ENCODE measurements at regions not wholly inside any gene's neighbourhood (a gene's known extent, or its start where the extent isn't known, plus 50 kb on each side); places are given as distances from the start of the nearest gene placed in this dataset.
"Not testable (repeated sequence)": the region's sequence is repeated elsewhere in the genome, so short reads cannot be mapped to it uniquely, and the experiment has no call there.

DNA sequence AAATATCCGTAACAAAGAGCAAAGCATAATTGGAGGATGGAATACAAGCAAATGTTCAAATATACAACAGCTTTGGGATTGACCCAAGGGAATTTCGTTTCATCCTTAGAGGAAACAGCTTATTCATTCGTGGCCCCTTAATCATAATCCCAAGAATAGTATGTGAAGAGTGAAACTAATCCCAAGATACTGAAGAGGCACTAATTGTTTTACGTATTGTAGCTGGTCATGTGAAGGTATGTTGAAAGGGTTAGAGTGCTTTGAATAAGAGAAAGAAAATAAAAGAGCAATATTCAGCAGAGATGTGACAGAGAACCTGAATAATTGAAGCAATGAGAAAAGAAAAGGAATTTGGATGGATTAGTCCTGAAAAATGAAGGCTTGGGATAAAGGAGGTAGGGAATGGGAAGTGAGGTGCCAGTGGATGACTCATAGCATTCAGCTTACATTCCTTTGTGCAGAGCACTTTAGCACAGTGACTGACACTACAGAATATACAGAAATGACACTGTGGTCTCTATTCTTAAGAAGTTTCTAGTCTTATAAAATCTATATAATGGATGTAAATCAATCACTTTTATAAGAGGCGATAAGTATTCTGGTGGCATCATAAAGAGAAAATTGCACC, 221.9 kb downstream of the TLR4 start:
- ATAC-seq (ENCODE audit: low read depth in 2 of 2) (no peak), DNase-seq (no peak)
- Mint-ChIP-seq H3K36me3 (no peaks in the 10 kb centered on the region), H3K9me3 (no peaks in the 10 kb centered on the region), H3K27ac (no peak overlapping the region), H3K4me1 (no peaks in the 10 kb centered on the region), H3K4me3 (no peak overlapping the region), H3K27me3 (peaks cover 0 to 22% (median 18%) of the 10 kb centered on the region in 3 donors)

GRCh38 chr9:117927354-117927753, 223.2 kb downstream of the TLR4 start:
- no peaks in the 10 kb centered on the region for H3K4me1 Mint-ChIP-seq
- H3K27ac Mint-ChIP-seq = peak overlapping the region in 1 of 6 donors; percentile 22
- H3K36me3 Mint-ChIP-seq = no peaks in the 10 kb centered on the region
- ATAC-seq (ENCODE audit: low read depth in 2 of 2) (no peak), DNase-seq (no peak)
- peaks cover 0 to 24% (median 21%) of the 10 kb centered on the region in 3 donors for H3K27me3 Mint-ChIP-seq
- H3K4me3 Mint-ChIP-seq = no peak overlapping the region
- H3K9me3 Mint-ChIP-seq = peaks cover 0 to 2% (median 0%) of the 10 kb centered on the region in 7 donors

DNA sequence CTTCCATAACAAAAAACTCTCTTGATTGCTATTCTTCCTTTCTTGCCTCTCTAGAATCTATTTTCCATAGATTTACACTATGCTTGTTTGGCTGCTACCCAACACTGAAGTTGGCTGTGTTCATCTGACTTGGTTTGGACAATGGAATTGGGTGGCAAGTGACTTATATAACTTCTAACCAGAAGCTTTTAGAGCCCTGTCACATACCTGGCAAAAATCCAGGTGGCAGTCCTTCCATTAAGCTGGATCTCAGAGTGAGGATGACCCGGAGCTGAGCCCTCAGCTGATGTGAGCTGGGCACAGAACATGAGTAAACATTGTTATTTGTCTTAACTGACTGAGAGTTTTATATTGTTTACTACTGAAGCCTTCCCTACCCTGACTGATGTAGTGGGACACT, 225.7 kb downstream of the TLR4 start:
- no peak overlapping the region for H3K4me3 Mint-ChIP-seq
- peaks cover 0 to 23% (median 21%) of the 10 kb centered on the region in 3 donors for H3K27me3 Mint-ChIP-seq
- no peak overlapping the region for H3K27ac Mint-ChIP-seq
- H3K4me1 Mint-ChIP-seq = peaks cover 0 to 7% (median 0%) of the 10 kb centered on the region in 3 donors
- peaks cover 0 to 8% (median 3%) of the 10 kb centered on the region in 7 donors for H3K9me3 Mint-ChIP-seq
- DNase-seq (no peak), ATAC-seq (ENCODE audit: low read depth in 2 of 2) (no peak)
- no peaks in the 10 kb centered on the region for H3K36me3 Mint-ChIP-seq

GRCh38 chr9:117932585-117932984, 228.4 kb downstream of the TLR4 start:
- no peak for DNase-seq
- no peak for ATAC-seq (ENCODE audit: low read depth in 2 of 2)
- no peaks in the 10 kb centered on the region for H3K36me3 Mint-ChIP-seq
- peaks cover 0 to 8% (median 3%) of the 10 kb centered on the region in 7 donors for H3K9me3 Mint-ChIP-seq
- peaks cover 11 to 24% (median 14%) of the 10 kb centered on the region in 3 donors for H3K4me1 Mint-ChIP-seq
- H3K27me3 Mint-ChIP-seq = peaks cover 0 to 17% (median 7%) of the 10 kb centered on the region in 3 donors
- H3K4me3 Mint-ChIP-seq = no peak overlapping the region
- peak overlapping the region in 1 of 6 donors; percentile 14 for H3K27ac Mint-ChIP-seq

DNA sequence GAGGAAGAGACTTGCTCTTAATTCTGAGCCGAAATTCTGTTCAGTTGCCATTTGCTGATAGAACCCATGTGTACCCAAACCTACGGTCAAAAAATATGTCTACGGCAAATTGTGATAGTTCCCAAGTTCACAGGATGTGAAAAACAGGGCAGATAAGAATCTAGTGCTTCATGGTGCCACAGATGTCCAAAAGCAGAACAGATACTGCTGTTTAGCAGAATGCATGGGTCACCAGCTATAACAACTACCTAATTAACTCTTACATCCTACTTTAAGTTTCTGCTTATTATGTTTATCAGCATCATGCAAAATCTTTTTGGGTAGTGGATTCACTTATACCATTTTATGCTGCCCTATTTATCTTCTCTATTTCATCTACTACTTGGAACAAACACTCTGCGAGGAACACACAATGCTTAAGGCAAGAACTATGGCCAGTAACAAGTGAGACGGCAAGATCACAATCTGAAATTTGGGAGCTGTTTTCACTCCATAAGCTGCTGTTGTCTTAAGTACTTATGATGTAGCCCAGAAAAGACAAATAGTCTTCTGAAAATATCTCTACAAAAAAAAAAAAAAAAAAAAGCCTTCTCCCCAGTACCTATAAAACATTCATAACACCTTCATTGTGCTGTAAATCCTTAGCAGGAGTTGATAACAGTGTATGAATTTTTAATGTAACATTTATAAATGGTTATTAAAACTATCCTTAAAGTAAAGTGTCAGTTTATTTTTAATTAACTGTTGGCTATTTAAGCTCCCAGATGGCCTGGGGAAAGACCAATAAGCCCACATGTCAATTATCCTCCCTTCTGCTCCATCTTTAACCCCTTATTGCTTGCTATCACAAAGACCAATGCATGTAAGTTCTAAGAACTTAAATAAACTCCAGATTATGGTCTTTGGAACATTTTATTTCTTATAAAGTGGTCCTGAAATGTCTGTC, 232.3 kb downstream of the TLR4 start:
- H3K4me3 Mint-ChIP-seq = peak overlapping the region in 6 of 8 donors; percentile 5 to 70 (median 25)
- DNase-seq = peak; percentile 59

DNA sequence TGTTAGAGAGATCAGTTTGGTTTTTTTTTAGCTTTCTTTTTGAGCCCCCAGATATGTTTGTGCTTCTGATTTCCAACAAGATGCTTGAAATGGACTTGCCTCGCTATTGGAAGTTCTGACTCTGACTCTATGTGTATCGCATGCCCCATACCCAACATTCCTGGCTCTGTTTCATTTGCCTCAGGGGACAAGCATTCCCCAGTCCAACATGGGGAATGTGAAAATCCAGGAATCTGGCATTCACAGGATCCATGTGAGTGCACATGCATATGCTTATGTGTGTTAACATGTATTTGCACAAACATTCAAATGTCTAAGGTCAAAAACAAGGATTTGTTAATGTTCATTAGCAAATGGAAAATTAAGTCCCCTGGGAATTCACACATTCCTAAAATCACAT, 233.9 kb downstream of the TLR4 start:
- Mint-ChIP-seq H3K4me3 (no peak overlapping the region), H3K4me1 (peaks cover 11 to 24% (median 14%) of the 10 kb centered on the region in 3 donors), H3K27ac (no peak overlapping the region), H3K36me3 (no peaks in the 10 kb centered on the region), H3K27me3 (peaks cover 0 to 13% (median 9%) of the 10 kb centered on the region in 3 donors), H3K9me3 (peaks cover 0 to 4% (median 1%) of the 10 kb centered on the region in 7 donors)
- ATAC-seq (ENCODE audit: low read depth in 2 of 2) = no peak
- DNase-seq = no peak

More for the DNA sequence above, 232.3 kb downstream of the TLR4 start:
- Mint-ChIP-seq H3K36me3 (no peaks in the 10 kb centered on the region), H3K4me1 (peaks cover 11 to 24% (median 14%) of the 10 kb centered on the region in 3 donors), H3K27me3 (peaks cover 0 to 16% (median 16%) of the 10 kb centered on the region in 3 donors), H3K9me3 (peaks cover 1 to 8% (median 3%) of the 10 kb centered on the region in 7 donors), H3K27ac (peak overlapping the region in 1 of 6 donors; percentile 57)
- ATAC-seq (ENCODE audit: low read depth in 2 of 2) = peak; percentile 99 to 100

DNA sequence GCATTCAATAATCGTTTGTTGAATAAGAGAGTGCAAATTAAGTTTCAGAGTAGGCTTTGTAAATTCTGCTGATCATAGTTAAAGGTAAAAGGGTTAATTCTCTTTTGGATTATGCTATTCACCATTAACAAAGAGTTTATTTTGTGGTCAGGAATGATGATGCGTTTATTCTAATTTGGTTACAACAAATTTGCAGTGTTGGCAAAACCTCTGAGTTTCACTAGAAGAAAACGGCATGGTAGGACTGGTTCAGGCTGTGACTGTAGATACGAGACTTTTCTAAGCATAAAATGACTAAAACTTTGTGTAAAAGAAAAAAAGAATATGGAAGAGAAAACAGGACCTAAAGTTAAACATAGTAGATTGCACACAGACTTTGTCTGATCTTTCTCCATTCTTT, 234.7 kb downstream of the TLR4 start:
- DNase-seq (no peak), ATAC-seq (ENCODE audit: low read depth in 2 of 2) (no peak)
- peaks cover 11 to 21% (median 14%) of the 10 kb centered on the region in 3 donors for H3K4me1 Mint-ChIP-seq
- no peaks in the 10 kb centered on the region for H3K36me3 Mint-ChIP-seq
- peaks cover 0 to 4% (median under 1%) of the 10 kb centered on the region in 7 donors for H3K9me3 Mint-ChIP-seq
- H3K27me3 Mint-ChIP-seq = peaks cover 0 to 13% (median 9%) of the 10 kb centered on the region in 3 donors
- no peak overlapping the region for H3K27ac Mint-ChIP-seq
- H3K4me3 Mint-ChIP-seq = no peak overlapping the region

GRCh38 chr9:117944750-117945149, 240.5 kb downstream of the TLR4 start:
- not testable (repeated sequence) for H3K4me1 Mint-ChIP-seq; H3K4me3 Mint-ChIP-seq; H3K36me3 Mint-ChIP-seq; DNase-seq; H3K9me3 Mint-ChIP-seq; ATAC-seq (ENCODE audit: low read depth in 2 of 2)
- Mint-ChIP-seq H3K27me3 (peaks cover 0 to 13% (median 6%) of the 10 kb centered on the region in 3 donors), H3K27ac (peak overlapping the region in 1 of 6 donors; percentile 32)

DNA sequence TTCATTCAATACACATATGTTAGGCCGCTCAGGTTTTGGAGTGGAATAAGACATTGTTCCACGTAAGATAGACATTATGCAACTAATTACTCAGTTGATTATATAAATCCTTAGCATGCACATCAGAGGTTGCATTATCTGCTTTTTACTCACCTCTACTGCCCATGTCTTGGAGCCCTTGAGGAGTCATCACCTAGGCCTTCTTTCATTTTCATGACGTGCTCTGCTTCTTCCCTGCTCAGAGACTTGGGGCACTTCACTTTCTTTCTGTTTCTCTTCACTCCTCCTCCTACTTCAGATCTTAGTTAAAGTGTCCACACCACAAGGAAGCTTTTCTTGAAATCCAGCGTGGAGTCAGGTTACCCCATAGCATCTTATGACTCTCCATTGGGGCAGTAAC, 241.1 kb downstream of the TLR4 start:
- Mint-ChIP-seq H3K9me3 (peaks cover 0 to 3% (median 0%) of the 10 kb centered on the region in 7 donors), H3K4me1 (no peaks in the 10 kb centered on the region), H3K4me3 (no peak overlapping the region), H3K27me3 (peaks cover 0 to 12% (median 11%) of the 10 kb centered on the region in 3 donors), H3K36me3 (no peaks in the 10 kb centered on the region), H3K27ac (peak overlapping the region in 1 of 6 donors; percentile 58)
- DNase-seq = no peak
- no peak for ATAC-seq (ENCODE audit: low read depth in 2 of 2)

DNA sequence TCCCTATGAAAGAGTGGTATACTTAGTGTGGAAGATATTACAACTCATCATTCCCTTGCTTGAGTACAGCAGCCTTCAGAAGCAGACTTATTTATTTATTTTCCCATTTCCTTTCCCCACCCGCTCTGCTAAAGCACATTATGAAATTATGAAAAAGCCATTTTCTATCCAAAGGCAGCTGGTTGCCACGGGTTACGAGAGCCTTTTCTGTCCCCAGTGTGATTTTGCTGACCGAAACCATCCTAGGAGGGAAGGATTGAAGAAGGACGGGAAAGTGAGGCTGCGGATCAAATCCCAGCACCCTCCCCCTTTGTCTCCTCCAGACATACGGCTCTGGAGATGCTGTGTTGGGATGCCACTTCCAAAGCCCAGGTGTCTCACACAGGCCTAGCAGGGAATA, 246.9 kb downstream of the TLR4 start:
- H3K9me3 Mint-ChIP-seq = peaks cover 0 to 3% (median 0%) of the 10 kb centered on the region in 7 donors
- ATAC-seq (ENCODE audit: low read depth in 2 of 2) (no peak), DNase-seq (no peak)
- no peak overlapping the region for H3K27ac Mint-ChIP-seq
- no peaks in the 10 kb centered on the region for H3K4me1 Mint-ChIP-seq
- H3K36me3 Mint-ChIP-seq = no peaks in the 10 kb centered on the region
- H3K27me3 Mint-ChIP-seq = peaks cover 0 to 7% (median 5%) of the 10 kb centered on the region in 3 donors
- H3K4me3 Mint-ChIP-seq = no peak overlapping the region

- no peaks in the 10 kb centered on the region for H3K36me3 Mint-ChIP-seq
- peaks cover 0 to 7% (median 5%) of the 10 kb centered on the region in 3 donors for H3K27me3 Mint-ChIP-seq
- ATAC-seq (ENCODE audit: low read depth in 2 of 2) (no peak), DNase-seq (no peak)
- H3K9me3 Mint-ChIP-seq = peaks cover 0 to 3% (median 0%) of the 10 kb centered on the region in 7 donors
- H3K4me3 Mint-ChIP-seq = no peak overlapping the region
- no peak overlapping the region for H3K27ac Mint-ChIP-seq
- H3K4me1 Mint-ChIP-seq = no peaks in the 10 kb centered on the region
These were observed 248.4 kb downstream of the TLR4 start for GRCh38 chr9:117952581-117952980.

GRCh38 chr9:117957267-117957666, 253.1 kb downstream of the TLR4 start:
- Mint-ChIP-seq H3K4me3 (no peak overlapping the region), H3K9me3 (no peaks in the 10 kb centered on the region), H3K4me1 (no peaks in the 10 kb centered on the region), H3K27ac (no peak overlapping the region), H3K27me3 (peaks cover 0 to 7% (median 0%) of the 10 kb centered on the region in 3 donors), H3K36me3 (no peaks in the 10 kb centered on the region)
- DNase-seq (no peak), ATAC-seq (ENCODE audit: low read depth in 2 of 2) (no peak)

GRCh38 chr9:117958726-117959125, 254.5 kb downstream of the TLR4 start:
- no peaks in the 10 kb centered on the region for H3K4me1 Mint-ChIP-seq
- H3K4me3 Mint-ChIP-seq = no peak overlapping the region
- H3K9me3 Mint-ChIP-seq = no peaks in the 10 kb centered on the region
- no peak overlapping the region for H3K27ac Mint-ChIP-seq
- ATAC-seq (ENCODE audit: low read depth in 2 of 2) = no peak
- H3K27me3 Mint-ChIP-seq = peaks cover 0 to 7% (median 0%) of the 10 kb centered on the region in 3 donors
- no peaks in the 10 kb centered on the region for H3K36me3 Mint-ChIP-seq
- no peak for DNase-seq
